ENCODE measurements at regions not wholly inside any gene's neighbourhood (a gene's known extent, or its start where the extent isn't known, plus 50 kb on each side); places are given as distances from the start of the nearest gene placed in this dataset.
"Not testable (repeated sequence)": the region's sequence is repeated elsewhere in the genome, so short reads cannot be mapped to it uniquely, and the experiment has no call there.

DNA sequence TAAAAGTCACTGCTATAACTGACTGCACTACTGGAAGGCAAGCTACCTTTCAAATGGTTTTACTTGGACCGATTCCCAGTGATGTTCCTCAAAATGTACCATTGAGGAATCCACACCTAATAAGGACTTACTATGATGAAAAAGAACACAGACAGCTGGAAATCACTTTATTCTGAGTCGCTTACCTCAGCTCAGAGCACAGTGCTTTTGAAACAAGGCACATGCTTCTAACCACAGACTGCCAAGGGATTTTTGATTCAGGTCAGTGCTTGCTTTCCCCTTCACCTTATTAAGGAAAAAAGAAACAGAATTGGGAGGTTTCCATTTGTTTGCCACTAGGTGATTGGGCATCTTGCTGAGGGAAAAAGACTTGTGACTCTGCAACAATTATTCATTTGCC, 707.5 kb upstream of the FSHR start:
- DNase-seq, result no peak

DNA sequence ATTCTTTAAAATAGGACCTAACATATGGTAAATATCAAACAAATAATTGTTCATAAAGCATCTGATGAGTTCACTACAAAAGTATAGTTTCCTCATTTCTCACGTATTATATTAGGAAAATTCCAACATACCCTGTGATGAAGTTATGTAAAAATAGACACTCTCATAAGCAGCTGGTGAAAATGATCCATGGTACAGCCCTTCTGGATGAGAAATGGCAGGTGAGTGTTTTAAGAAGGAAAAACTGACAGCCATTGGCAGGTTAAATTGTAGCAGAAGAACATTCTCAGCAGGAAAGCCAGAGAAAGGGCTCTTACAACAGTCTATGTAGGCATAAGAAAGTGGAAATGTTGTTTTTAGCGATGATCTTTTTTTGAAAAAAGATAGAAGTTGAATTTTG, 706.5 kb upstream of the FSHR start:
- in situ Hi-C loops (cut with HindIII; ENCODE audit: low pct_ligation_motif_present, low pct_unique_long_range_greater_than_20kb, low sequenced_read_pairs), result no loop called here

More for the DNA sequence above, 707.5 kb upstream of the FSHR start:
- in situ Hi-C loops (cut with HindIII; ENCODE audit: low pct_ligation_motif_present, low pct_unique_long_range_greater_than_20kb, low sequenced_read_pairs), result no loop called here

DNA sequence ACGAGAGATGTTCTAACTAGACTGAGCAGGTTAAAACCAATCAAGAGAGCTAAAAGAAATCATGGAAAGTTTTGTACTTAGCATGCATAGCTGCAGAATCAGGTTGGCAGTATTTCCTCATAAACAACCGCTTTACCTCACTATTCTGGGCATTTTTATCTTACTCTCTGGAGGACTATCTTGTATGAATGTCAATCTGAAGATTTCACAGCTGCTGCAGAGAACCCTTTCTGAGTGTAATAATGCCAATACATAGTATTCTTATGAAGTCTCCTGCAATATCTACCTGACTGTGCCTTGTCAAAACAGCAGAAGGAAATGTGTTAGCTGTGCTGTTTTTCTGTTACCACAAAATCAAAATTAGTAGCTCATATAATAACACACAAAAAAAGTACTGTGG, 705.9 kb upstream of the FSHR start:
- in situ Hi-C loops (cut with HindIII; ENCODE audit: low pct_ligation_motif_present, low pct_unique_long_range_greater_than_20kb, low sequenced_read_pairs), result no loop called here
- DNase-seq, result no peak

More for the DNA sequence above, 706.5 kb upstream of the FSHR start:
- DNase-seq, result no peak

DNA sequence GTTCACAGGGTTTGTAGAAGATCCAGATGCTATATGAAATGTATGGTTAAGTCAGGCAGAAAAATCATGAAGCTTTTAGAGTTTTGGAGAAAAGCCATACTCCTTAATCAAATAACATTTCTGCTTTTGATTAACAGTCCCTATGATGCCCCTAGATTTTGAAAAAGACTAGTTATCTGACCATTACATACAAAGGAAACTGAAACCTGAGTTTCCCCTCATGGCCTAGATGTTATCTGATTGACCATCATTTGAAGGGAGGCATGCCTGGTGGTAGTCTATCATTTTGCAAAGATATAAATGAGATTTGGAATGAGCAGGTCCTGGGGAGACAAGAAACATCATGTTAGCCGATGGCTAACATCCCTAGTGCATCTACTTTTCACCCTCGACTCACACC, 704.3 kb upstream of the FSHR start:
- no peak for DNase-seq
- in situ Hi-C loops (cut with HindIII; ENCODE audit: low pct_ligation_motif_present, low pct_unique_long_range_greater_than_20kb, low sequenced_read_pairs), result no loop called here

DNA sequence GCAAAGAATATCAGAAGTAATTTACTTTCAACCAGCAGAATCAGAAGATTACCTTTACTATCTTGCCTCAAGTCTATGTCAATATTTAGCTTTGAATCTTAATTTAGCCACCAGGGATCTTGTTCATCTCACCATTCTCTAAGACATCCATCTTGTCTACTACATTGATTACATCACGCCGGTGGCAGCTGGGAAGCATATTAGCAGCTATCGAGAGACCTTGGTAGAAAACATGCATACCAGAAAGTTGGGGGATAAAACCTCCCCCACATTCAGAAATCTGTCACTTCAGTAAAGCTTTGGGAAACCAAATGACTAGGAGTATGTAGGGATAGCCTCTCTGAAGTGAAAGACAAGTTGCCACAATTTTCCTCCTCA, 703.8 kb upstream of the FSHR start:
- no peak for DNase-seq
- in situ Hi-C loops (cut with HindIII; ENCODE audit: low pct_ligation_motif_present, low pct_unique_long_range_greater_than_20kb, low sequenced_read_pairs), result no loop called here

DNA sequence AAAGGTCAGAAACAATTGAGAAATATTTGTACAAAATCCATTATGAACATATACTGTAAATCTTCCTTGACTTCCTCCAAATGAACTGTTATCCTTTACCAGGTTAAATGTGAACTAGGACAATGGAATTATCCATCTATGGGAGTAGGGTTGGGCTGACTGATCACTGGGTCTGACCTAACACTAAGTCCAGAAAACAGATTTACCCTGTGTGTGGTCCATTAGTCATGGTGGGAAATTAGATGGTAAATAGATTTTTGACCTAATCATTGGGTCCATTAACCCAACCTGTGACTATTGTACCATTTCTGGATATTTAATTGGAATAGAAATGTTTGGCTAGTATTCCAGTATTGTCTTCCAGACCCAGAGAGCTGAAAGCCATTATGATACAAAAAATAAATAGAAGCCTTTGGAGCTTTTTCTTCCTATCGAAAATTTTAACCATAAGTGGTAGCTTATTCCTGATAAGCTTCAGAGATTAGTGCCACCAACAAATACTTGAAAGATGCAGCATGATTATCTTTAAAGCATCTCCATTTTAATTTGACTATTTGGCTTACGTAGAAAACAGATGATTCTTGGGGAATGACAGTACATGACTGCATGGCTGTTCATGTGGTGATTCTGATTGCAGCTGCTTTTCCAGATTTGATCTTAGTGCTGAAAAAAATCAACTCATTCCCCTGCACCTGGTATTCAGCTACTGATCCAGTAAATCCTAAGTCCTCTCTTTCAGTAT, 703.2 kb upstream of the FSHR start:
- in situ Hi-C loops (cut with HindIII; ENCODE audit: low pct_ligation_motif_present, low pct_unique_long_range_greater_than_20kb, low sequenced_read_pairs), result no loop called here
- no peak for DNase-seq

DNA sequence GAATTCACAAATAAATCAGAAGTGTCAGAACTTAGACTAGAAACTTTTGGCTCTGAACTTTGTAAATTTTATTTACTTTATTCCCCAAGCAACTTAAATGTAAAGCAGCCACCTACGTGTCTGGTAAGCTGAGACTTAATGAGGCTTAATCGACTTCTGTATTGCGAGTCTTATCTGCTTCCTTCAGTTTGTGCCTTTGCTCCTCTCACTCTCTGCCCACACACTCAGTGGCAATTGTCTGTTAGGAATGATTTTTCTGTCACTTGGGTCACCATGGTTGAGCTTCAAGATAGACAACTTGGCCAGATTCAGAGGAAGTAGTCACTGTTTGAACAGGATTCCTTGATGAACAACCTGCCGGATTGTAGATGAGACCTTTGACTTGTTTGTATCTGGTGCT, 691.4 kb upstream of the FSHR start:
- in situ Hi-C loops (cut with HindIII; ENCODE audit: low pct_ligation_motif_present, low pct_unique_long_range_greater_than_20kb, low sequenced_read_pairs), result no loop called here
- DNase-seq, result no peak

DNA sequence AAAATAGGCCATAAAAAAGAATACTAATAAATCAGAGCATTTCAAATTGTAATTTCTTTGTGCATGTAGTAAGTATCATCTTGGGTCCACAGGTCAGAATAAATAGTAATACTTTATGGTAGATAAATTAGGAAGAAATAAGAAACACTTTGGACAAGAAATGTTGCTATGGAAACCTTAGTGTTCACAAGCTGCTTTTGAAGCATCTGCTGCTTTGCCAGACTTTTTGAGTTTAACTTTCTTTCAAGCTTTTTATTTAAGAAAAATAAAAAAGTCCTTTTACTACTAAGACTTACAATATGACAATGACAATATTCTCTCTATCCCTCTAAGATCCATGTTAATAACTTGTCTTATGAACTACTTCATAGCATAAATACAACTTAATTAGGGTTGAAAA, 690.7 kb upstream of the FSHR start:
- in situ Hi-C loops (cut with HindIII; ENCODE audit: low pct_ligation_motif_present, low pct_unique_long_range_greater_than_20kb, low sequenced_read_pairs), result no loop called here
- DNase-seq, result no peak

DNA sequence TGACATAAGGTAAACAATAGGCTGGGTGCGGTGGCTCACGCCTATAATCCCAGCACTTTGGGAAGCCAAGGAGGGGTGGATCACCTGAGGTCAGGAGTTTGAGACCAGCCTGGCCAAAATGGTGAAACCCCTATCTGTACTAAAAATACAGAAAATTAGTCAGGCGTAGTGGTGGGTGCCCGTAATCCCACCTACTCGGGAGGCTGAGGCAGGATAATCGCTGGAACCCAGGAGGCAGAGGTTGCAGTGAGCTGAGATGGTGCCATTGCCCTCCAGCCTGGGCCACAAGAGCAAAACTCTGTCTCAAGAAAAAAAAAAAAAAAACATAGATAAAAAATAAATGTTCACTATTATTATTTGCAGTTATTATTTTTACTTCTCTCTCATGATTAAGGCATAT, 689.8 kb upstream of the FSHR start:
- DNase-seq; in situ Hi-C loops (cut with HindIII; ENCODE audit: low pct_ligation_motif_present, low pct_unique_long_range_greater_than_20kb, low sequenced_read_pairs): not testable (repeated sequence)

DNA sequence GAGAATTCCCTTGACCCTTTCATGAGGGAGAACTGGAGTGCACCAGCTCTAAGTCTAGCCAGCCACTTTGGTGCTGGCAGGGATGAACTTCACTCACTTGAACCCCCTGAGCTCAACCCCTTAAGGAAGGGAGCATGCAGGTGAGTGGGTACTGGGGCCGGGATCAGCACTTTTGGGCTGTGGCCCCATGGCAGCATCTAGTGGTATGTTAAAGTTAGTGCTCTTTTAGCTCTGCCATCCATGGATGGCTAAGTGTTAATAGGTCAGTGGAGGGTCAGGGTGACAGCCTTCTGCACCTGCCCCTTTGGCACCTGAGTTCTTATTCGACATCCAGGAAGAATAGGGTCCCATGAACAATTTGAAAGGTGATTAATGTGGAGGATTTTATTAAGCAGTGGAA, 689.0 kb upstream of the FSHR start:
- DNase-seq, result no peak
- in situ Hi-C loops (cut with HindIII; ENCODE audit: low pct_ligation_motif_present, low pct_unique_long_range_greater_than_20kb, low sequenced_read_pairs), result no loop called here

DNA sequence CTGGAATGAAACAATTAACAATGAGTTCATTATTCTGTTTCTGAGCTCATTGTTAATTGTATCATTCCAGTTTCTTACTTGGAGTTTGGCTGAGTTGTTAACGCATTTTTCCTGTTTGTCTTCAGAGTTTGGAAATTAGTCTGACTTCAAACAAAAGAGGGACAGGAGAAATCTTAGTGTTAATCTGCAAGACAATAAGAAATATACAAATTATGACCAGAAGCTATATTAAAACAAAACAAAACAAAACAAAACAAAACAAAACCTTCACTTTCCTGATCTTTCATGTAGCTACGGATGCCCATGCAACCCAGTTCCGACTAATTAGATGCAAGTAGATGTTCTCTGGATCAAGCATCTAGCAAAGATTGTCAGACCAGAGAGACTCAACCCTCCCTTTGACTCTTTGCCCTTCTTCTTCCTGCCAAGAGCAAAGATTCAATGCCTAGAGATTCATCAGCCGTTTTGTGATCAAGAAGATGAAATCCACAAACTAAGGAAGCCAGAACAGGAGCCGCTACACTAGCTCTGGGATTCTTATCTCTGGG, 686.2 kb upstream of the FSHR start:
- no peak for DNase-seq
- in situ Hi-C loops (cut with HindIII; ENCODE audit: low pct_ligation_motif_present, low pct_unique_long_range_greater_than_20kb, low sequenced_read_pairs), result no loop called here

DNA sequence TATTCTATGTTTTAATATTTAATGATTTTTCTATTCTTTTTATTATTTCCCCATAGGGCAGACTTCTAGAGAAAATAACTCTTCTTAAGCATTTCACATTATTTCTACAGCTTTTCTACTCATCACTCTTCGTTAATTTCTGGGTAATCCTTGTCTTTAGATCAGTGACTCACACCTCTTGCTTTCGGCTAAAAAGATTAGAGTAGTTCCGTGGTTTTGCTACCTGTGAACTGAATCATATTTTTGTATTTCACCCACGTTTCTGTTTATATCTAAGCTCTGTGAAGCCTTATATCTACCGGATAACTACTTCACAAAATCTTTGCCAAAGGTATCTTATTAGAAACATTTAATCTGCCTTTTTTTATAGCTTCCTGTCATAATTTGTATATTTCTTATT, 685.5 kb upstream of the FSHR start:
- DNase-seq, result no peak
- in situ Hi-C loops (cut with HindIII; ENCODE audit: low pct_ligation_motif_present, low pct_unique_long_range_greater_than_20kb, low sequenced_read_pairs), result no loop called here

DNA sequence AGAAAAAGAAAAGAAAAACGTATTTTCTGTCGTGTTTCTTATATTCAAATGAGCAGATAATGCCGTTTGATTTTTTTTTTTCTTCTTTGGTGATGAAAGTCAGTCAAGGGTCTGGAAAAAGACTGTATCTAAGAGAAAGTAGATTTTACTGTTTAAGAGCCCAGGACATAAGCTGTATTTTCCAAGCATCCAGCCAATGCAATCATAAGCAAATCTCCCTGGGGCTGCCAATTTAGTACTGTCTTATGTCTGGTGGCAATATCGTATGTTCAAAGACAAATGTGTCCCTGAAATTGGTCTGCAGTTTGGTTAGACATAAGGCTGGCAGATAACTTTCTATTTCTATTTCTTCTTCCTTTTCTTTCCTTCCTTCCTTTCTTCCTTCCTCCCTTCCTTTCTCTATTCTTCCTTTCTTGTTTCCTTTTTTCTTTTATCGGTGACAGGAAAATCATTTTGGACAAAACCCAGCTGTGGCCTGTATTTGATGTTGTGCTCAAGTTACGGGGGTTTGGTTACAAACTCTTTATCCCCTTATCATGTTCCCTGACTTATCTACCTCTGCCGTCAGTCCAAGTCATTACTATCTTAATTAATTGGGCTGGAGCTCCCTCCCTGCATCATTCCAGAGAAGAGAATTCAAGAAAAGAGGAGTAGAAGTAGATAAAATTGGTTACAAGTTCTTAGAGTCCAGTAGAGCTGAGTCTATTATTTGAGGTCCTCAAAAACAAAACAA, 683.4 kb upstream of the FSHR start:
- in situ Hi-C loops (cut with HindIII; ENCODE audit: low pct_ligation_motif_present, low pct_unique_long_range_greater_than_20kb, low sequenced_read_pairs), result no loop called here
- DNase-seq, result no peak

DNA sequence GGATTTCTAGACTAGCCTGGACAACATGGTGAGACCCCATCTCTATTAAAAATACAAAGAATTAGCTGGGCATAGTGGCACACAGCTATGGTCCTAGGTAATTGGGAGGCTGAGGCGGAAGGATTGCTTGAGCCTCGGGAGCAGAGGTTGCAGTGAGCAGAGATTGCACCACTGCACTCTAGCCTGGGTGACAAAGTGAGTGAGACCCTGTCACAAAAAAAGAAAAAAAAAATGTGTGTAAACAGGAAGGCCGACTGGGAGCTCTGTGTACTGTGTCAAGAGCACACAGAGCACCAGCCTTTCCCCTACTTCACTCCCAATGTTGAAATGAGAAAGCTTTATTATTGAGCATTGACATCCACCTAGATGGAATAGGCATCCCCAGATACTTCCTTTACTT, 681.7 kb upstream of the FSHR start:
- in situ Hi-C loops (cut with HindIII; ENCODE audit: low pct_ligation_motif_present, low pct_unique_long_range_greater_than_20kb, low sequenced_read_pairs), result no loop called here

DNA sequence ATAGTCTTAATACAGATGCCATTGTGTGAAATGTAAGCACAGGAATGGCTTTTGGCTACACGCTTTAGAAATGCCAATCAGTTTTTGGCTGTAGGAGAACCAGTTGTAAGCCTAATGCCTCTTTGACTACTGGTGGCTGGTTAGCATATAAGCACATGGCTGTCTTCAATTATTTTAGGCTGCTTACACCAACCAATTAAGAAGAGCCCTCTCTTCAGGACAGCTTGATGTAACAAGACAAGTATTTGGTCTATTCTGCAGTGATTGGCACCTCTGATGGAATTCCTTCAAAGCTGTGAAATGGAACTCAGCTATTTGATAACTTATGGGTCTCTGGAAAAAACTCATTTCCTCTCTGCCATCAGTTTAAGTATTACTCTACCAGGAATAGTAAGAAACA, 680.1 kb upstream of the FSHR start:
- in situ Hi-C loops (cut with HindIII; ENCODE audit: low pct_ligation_motif_present, low pct_unique_long_range_greater_than_20kb, low sequenced_read_pairs), result no loop called here

More for the DNA sequence above, 681.7 kb upstream of the FSHR start:
- no peak for DNase-seq

DNA sequence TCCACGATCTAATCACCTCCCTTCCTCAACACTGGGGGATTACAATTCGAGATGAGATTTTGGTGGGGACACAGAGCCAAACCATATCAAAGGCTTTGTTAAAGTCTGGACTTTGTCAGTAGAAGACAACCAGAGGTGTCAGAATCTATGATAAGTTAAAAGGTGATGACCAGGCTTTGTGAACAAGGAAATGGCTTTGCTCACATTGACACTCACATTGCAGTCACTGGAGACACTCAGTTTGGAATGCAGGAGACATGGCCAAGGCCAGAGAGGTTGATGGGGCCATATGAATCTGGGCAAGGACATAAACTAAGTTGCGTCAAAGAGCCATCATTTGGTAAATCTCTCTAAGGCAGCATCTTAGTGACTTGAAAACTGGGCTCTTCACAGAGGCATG, 678.2 kb upstream of the FSHR start:
- in situ Hi-C loops (cut with HindIII; ENCODE audit: low pct_ligation_motif_present, low pct_unique_long_range_greater_than_20kb, low sequenced_read_pairs), result no loop called here
- no peak for DNase-seq

More for the DNA sequence above, 680.1 kb upstream of the FSHR start:
- DNase-seq, result no peak

DNA sequence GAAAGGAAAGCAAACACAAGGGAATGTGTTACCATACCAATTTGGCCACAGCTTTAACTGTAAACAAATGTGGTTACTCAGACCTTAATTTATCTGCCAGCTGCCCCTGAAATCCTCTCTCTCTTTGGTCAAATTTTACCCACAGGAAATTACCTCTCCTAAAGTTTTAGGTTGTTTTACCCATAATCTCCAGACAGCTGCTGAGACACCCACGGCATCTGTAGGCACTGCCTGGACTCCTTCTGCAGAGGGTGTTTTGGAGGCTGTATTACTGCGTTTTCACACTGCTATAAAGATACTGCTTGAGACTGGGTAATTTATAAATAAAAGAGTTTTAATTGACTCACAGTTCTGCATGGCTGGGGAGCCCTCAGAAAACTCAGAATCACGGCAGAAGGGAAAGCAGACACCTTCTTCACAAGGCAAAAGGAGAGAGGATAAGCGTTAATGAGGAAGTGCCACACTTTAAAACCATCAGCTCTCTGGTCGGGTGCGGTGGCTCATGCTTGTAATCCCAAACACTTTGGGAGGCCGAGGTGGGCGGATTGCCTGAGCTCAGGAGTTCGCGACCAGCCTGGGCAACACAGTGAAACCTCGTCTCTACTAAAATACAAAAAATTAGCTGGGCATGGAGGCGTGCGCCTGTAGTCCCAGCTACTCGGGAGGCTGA, 677.5 kb upstream of the FSHR start:
- in situ Hi-C loops (cut with HindIII; ENCODE audit: low pct_ligation_motif_present, low pct_unique_long_range_greater_than_20kb, low sequenced_read_pairs), result no loop called here
- no peak for DNase-seq

DNA sequence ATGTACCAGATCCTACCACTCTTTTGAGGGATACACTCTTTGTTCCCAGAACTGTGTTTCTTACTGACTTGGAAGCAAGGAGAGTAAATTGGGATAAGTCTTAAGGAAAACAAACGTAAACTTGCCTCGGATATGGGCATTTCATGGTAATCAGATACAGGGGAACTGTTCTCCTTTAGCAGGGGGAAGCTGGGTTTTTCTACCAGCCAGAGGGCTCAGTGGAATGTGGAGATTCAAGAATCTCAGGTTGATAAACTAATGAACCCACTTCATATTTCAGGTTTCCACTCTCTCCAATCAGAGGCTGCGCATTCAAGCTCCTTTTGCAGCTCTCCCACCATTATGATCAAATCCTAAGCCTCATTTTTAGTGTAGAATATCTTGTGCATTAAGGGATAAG, 676.5 kb upstream of the FSHR start:
- no peak for DNase-seq
- in situ Hi-C loops (cut with HindIII; ENCODE audit: low pct_ligation_motif_present, low pct_unique_long_range_greater_than_20kb, low sequenced_read_pairs), result no loop called here

DNA sequence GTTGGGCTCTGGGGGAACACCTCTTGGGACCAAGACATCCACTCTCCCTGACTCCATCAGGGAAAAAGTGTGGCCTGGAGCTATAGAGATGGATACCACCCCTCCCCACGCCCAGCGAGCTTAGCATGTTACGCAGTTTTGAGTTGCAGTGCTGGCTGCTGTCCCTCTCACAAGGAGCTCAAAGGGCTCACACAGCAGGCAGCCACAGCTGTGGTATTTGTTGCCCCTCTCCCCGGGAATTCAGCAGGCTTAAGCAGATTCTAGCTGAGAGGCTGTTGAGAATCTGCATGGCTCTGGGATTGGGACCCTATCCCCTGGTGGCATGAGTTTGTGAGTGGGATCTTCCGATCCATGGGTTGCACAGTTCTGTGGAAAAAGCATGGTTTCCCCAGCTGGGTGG, 673.1 kb upstream of the FSHR start:
- no peak for DNase-seq
- in situ Hi-C loops (cut with HindIII; ENCODE audit: low pct_ligation_motif_present, low pct_unique_long_range_greater_than_20kb, low sequenced_read_pairs), result no loop called here

Data from ACHN (cell line).